ENCODE measurements at regions not wholly inside any gene's neighbourhood (a gene's known extent, or its start where the extent isn't known, plus 50 kb on each side); places are given as distances from the start of the nearest gene placed in this dataset.

- no peak for TF ChIP-seq CTCF (IDR thresholded peaks at IDR 0.05; ENCODE audit: partially characterized antibody, unreplicated experiment)
- Mint-ChIP-seq H3K9me3 (ENCODE audit: unreplicated experiment) (no peaks in the 10 kb centered on the region), H3K36me3 (ENCODE audit: unreplicated experiment) (no peaks in the 10 kb centered on the region), H3K4me1 (ENCODE audit: low read depth, unreplicated experiment) (no peaks in the 10 kb centered on the region), H3K27me3 (ENCODE audit: unreplicated experiment) (peaks cover 4% of the 10 kb centered on the region), H3K4me3 (ENCODE audit: unreplicated experiment) (no peak overlapping the region), H3K27ac (ENCODE audit: unreplicated experiment) (no peak overlapping the region)
- DNase-seq, result no peak
Measured at GRCh38 chr11:131190446-131190845, 180.0 kb upstream of the NTM start.

GRCh38 chr11:131191606-131192005 lies 178.8 kb upstream of the NTM start:
- Mint-ChIP-seq H3K4me1 (ENCODE audit: low read depth, unreplicated experiment) (no peaks in the 10 kb centered on the region), H3K9me3 (ENCODE audit: unreplicated experiment) (no peaks in the 10 kb centered on the region), H3K36me3 (ENCODE audit: unreplicated experiment) (no peaks in the 10 kb centered on the region), H3K27ac (ENCODE audit: unreplicated experiment) (no peak overlapping the region), H3K27me3 (ENCODE audit: unreplicated experiment) (peaks cover 4% of the 10 kb centered on the region), H3K4me3 (ENCODE audit: unreplicated experiment) (no peak overlapping the region)
- no peak for DNase-seq
- no peak for TF ChIP-seq CTCF (IDR thresholded peaks at IDR 0.05; ENCODE audit: partially characterized antibody, unreplicated experiment)

- no peaks in the 10 kb centered on the region for H3K9me3 Mint-ChIP-seq (ENCODE audit: unreplicated experiment)
- DNase-seq, result no peak
- peaks cover 4% of the 10 kb centered on the region for H3K27me3 Mint-ChIP-seq (ENCODE audit: unreplicated experiment)
- H3K4me3 Mint-ChIP-seq (ENCODE audit: unreplicated experiment), result no peak overlapping the region
- no peak overlapping the region for H3K27ac Mint-ChIP-seq (ENCODE audit: unreplicated experiment)
- no peak for TF ChIP-seq CTCF (IDR thresholded peaks at IDR 0.05; ENCODE audit: partially characterized antibody, unreplicated experiment)
- H3K36me3 Mint-ChIP-seq (ENCODE audit: unreplicated experiment), result no peaks in the 10 kb centered on the region
- no peaks in the 10 kb centered on the region for H3K4me1 Mint-ChIP-seq (ENCODE audit: low read depth, unreplicated experiment)
Measured at GRCh38 chr11:131192628-131193027, 177.8 kb upstream of the NTM start.

GRCh38 chr11:131193031-131193501 lies 177.3 kb upstream of the NTM start:
- Mint-ChIP-seq H3K27me3 (ENCODE audit: unreplicated experiment) (peaks cover 4% of the 10 kb centered on the region), H3K4me3 (ENCODE audit: unreplicated experiment) (no peak overlapping the region), H3K27ac (ENCODE audit: unreplicated experiment) (no peak overlapping the region), H3K36me3 (ENCODE audit: unreplicated experiment) (no peaks in the 10 kb centered on the region), H3K9me3 (ENCODE audit: unreplicated experiment) (no peaks in the 10 kb centered on the region), H3K4me1 (ENCODE audit: low read depth, unreplicated experiment) (no peaks in the 10 kb centered on the region)
- TF ChIP-seq CTCF (IDR thresholded peaks at IDR 0.05; ENCODE audit: partially characterized antibody, unreplicated experiment), result no peak
- no peak for DNase-seq

GRCh38 chr11:131194726-131195125 lies 175.7 kb upstream of the NTM start:
- peaks cover 1% of the 10 kb centered on the region for H3K27me3 Mint-ChIP-seq (ENCODE audit: unreplicated experiment)
- H3K9me3 Mint-ChIP-seq (ENCODE audit: unreplicated experiment), result peaks cover under 1% of the 10 kb centered on the region
- H3K4me3 Mint-ChIP-seq (ENCODE audit: unreplicated experiment), result no peak overlapping the region
- H3K36me3 Mint-ChIP-seq (ENCODE audit: unreplicated experiment), result no peaks in the 10 kb centered on the region
- H3K27ac Mint-ChIP-seq (ENCODE audit: unreplicated experiment), result no peak overlapping the region
- DNase-seq, result no peak
- H3K4me1 Mint-ChIP-seq (ENCODE audit: low read depth, unreplicated experiment), result no peaks in the 10 kb centered on the region
- TF ChIP-seq CTCF (IDR thresholded peaks at IDR 0.05; ENCODE audit: partially characterized antibody, unreplicated experiment), result no peak

Measured in glutamatergic neuron (in vitro differentiated cells).